GM21367 (cell line): ENCODE measurements at regions not wholly inside any gene's neighbourhood (a gene's known extent, or its start where the extent isn't known, plus 50 kb on each side); places are given as distances from the start of the nearest gene placed in this dataset.

Experiments used
- ATAC-seq: cut with Tn5 transposase; IDR thresholded peaks from one replicate; pipeline ENCODE4 v1.9.1; 2021; ENCODE audit not compliant: unreplicated experiment

- no peak for ATAC-seq
Measured at GRCh38 chr7:136665878-136666509, 202.5 kb upstream of the CHRM2 start.

GRCh38 chr7:136664537-136664936, 203.9 kb upstream of the CHRM2 start:
- ATAC-seq = no peak

- no peak for ATAC-seq
Measured at GRCh38 chr7:136657482-136657921, 210.9 kb upstream of the CHRM2 start.

- ATAC-seq = no peak
Measured at GRCh38 chr7:136656516-136656915, 211.9 kb upstream of the CHRM2 start.

- no peak for ATAC-seq
Measured at GRCh38 chr7:136655414-136655813, 213.0 kb upstream of the CHRM2 start.

- no peak for ATAC-seq
Measured at GRCh38 chr7:136654406-136654805, 214.0 kb upstream of the CHRM2 start.

- ATAC-seq = no peak
Measured at GRCh38 chr7:136652635-136653370, 215.6 kb upstream of the CHRM2 start.

GRCh38 chr7:136640977-136641376, 227.5 kb upstream of the CHRM2 start:
- no peak for ATAC-seq

- ATAC-seq = no peak
Measured at GRCh38 chr7:136637813-136638212, 230.6 kb upstream of the CHRM2 start.

- no peak for ATAC-seq
Measured at GRCh38 chr7:136635751-136636150, 232.7 kb upstream of the CHRM2 start.

- no peak for ATAC-seq
Measured at GRCh38 chr7:136618818-136619217, 249.6 kb upstream of the CHRM2 start.

- ATAC-seq = no peak
Measured at GRCh38 chr7:136617176-136617575, 251.3 kb upstream of the CHRM2 start.

- no peak for ATAC-seq
Measured at GRCh38 chr7:136605532-136606329, 262.7 kb upstream of the CHRM2 start.

- no peak for ATAC-seq
Measured at GRCh38 chr7:136601772-136602171, 266.7 kb upstream of the CHRM2 start.

- ATAC-seq = no peak
Measured at GRCh38 chr7:136600475-136600874, 268.0 kb upstream of the CHRM2 start.

GRCh38 chr7:136594739-136595144, 273.7 kb upstream of the CHRM2 start:
- ATAC-seq = no peak

- no peak for ATAC-seq
Measured at GRCh38 chr7:136588216-136588615, 280.2 kb upstream of the CHRM2 start.

GRCh38 chr7:136585954-136586670, 282.3 kb upstream of the CHRM2 start:
- ATAC-seq = no peak

- no peak for ATAC-seq
Measured at GRCh38 chr7:136566491-136566890, 302.0 kb upstream of the CHRM2 start.

- no peak for ATAC-seq
Measured at GRCh38 chr7:136555933-136556332, 312.5 kb upstream of the CHRM2 start.

GRCh38 chr7:136551618-136552017, 316.8 kb upstream of the CHRM2 start:
- no peak for ATAC-seq
